Ishikawa (cell line): ENCODE measurements at regions not wholly inside any gene's neighbourhood (a gene's known extent, or its start where the extent isn't known, plus 50 kb on each side); places are given as distances from the start of the nearest gene placed in this dataset.

Source experiments
- CEBPB ChIP-seq: IDR thresholded peaks from 2 replicates; pipeline ENCODE4 v1.6.1; 2012
- CREB1 ChIP-seq: IDR thresholded peaks from 2 replicates; pipeline ENCODE4 v1.6.1; 2012; ENCODE audit warnings: low read depth
- EGR1 ChIP-seq: IDR thresholded peaks from 2 replicates; pipeline ENCODE4 v1.6.1; 2012
- EP300 ChIP-seq: IDR thresholded peaks from 2 replicates; pipeline ENCODE4 v1.6.1; 2012; ENCODE audit warnings: borderline replicate concordance
- FOXM1 ChIP-seq: IDR thresholded peaks from 2 replicates; pipeline ENCODE4 v1.6.1; 2012; ENCODE audit warnings: low read depth, borderline replicate concordance
- NFIC ChIP-seq: IDR thresholded peaks from 2 replicates; pipeline ENCODE4 v1.6.1; 2012
- RAD21 ChIP-seq: IDR thresholded peaks from 2 replicates; pipeline ENCODE4 v1.6.1; 2012; ENCODE audit warnings: low read depth
- TAF1 ChIP-seq: IDR thresholded peaks from 2 replicates; pipeline ENCODE4 v1.6.1; 2012; ENCODE audit warnings: low read depth, mild to moderate bottlenecking
- TCF12 ChIP-seq: IDR thresholded peaks from 2 replicates; pipeline ENCODE4 v1.6.1; 2012; ENCODE audit warnings: low read depth
- TEAD4 ChIP-seq: IDR thresholded peaks from 2 replicates; pipeline ENCODE4 v1.6.1; 2012
- USF1 ChIP-seq: IDR thresholded peaks from 2 replicates; pipeline ENCODE4 v1.6.1; 2012
- YY1 ChIP-seq: IDR thresholded peaks from 2 replicates; pipeline ENCODE4 v1.6.1; 2012; ENCODE audit warnings: low read depth
- ZBTB7A ChIP-seq: IDR thresholded peaks from 2 replicates; pipeline ENCODE4 v1.6.1; 2012; ENCODE audit warnings: low read depth
- TF ChIP-seq, protein P1 (sequence below): IDR thresholded peaks from 2 replicates; pipeline ENCODE4 v1.6.1; 2012
- TF ChIP-seq, protein P2 (sequence below): IDR thresholded peaks from 2 replicates; pipeline ENCODE4 v1.6.1; 2012; ENCODE audit warnings: low read depth, mild to moderate bottlenecking

DNA sequence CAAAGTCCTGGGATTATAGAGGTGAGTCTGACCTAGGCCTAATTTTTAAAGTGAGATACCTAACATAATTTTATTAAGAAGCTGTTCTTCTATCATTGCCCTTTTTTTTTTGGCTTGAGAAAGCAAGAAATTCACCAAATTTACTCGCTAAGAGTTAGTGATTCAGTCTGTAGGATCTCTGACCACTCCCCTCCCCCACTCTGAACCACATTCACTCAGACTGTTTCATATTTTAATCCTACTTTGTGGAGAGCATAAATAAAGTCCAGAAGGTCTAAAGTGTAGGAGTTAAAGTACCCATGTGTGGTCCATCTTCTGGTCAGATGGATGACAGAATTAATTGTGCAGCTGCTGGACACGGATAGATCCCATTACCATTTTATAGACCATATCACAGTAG is 115.8 kb upstream of the MGAT5 start:
- TF ChIP-seq USF1, result no peak
- no peak for TF ChIP-seq YY1
- TF ChIP-seq TEAD4, result no peak
- no peak for TF ChIP-seq CREB1
- no peak for TF ChIP-seq TCF12
- TF ChIP-seq EGR1, result no peak
- no peak for TF ChIP-seq NFIC
- no peak for TF ChIP-seq FOXM1
- TF ChIP-seq TAF1, result no peak
- TF ChIP-seq, protein P1, sequence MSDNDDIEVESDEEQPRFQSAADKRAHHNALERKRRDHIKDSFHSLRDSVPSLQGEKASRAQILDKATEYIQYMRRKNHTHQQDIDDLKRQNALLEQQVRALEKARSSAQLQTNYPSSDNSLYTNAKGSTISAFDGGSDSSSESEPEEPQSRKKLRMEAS, result no peak
- no peak for TF ChIP-seq EP300
- no peak for TF ChIP-seq CEBPB
- TF ChIP-seq ZBTB7A, result no peak
- TF ChIP-seq RAD21, result no peak
- TF ChIP-seq, protein P2, sequence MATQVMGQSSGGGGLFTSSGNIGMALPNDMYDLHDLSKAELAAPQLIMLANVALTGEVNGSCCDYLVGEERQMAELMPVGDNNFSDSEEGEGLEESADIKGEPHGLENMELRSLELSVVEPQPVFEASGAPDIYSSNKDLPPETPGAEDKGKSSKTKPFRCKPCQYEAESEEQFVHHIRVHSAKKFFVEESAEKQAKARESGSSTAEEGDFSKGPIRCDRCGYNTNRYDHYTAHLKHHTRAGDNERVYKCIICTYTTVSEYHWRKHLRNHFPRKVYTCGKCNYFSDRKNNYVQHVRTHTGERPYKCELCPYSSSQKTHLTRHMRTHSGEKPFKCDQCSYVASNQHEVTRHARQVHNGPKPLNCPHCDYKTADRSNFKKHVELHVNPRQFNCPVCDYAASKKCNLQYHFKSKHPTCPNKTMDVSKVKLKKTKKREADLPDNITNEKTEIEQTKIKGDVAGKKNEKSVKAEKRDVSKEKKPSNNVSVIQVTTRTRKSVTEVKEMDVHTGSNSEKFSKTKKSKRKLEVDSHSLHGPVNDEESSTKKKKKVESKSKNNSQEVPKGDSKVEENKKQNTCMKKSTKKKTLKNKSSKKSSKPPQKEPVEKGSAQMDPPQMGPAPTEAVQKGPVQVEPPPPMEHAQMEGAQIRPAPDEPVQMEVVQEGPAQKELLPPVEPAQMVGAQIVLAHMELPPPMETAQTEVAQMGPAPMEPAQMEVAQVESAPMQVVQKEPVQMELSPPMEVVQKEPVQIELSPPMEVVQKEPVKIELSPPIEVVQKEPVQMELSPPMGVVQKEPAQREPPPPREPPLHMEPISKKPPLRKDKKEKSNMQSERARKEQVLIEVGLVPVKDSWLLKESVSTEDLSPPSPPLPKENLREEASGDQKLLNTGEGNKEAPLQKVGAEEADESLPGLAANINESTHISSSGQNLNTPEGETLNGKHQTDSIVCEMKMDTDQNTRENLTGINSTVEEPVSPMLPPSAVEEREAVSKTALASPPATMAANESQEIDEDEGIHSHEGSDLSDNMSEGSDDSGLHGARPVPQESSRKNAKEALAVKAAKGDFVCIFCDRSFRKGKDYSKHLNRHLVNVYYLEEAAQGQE, result no peak

- no peak for TF ChIP-seq NFIC
- no peak for TF ChIP-seq ZBTB7A
- no peak for TF ChIP-seq TEAD4
- TF ChIP-seq USF1, result no peak
- TF ChIP-seq EGR1, result no peak
- no peak for TF ChIP-seq RAD21
- TF ChIP-seq FOXM1, result no peak
- no peak for TF ChIP-seq TCF12
These were observed 114.3 kb upstream of the MGAT5 start for GRCh38 chr2:134139611-134140010.

DNA sequence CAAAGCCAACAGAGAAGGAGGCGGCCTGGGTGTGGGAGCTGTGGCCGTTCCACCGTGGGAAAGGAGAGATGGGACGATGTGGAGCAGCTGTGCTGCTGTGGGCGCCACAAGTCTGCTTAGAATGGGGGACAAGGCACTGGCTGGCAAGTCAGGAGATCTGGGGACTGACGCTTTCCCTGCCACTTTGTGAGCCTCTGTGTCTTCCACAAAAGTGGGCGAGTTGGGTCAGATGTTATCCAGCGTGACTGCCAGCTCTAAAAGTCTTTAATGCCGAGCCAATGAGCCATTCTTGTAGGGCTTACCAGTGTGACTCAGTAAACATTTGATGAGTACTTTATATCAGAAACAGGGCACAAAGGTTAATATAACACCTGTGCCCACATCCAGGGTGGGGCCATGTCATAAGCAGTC is 113.6 kb upstream of the MGAT5 start:
- TF ChIP-seq EP300 (no peak), USF1 (no peak), TCF12 (no peak), YY1 (no peak), CEBPB (no peak), TAF1 (no peak), FOXM1 (no peak), ZBTB7A (no peak), RAD21 (no peak), CREB1 (no peak), EGR1 (no peak), TEAD4 (no peak), NFIC (no peak)
- TF ChIP-seq, protein P2, result no peak
- TF ChIP-seq, protein P1, result no peak

GRCh38 chr2:134141598-134142340 is 112.1 kb upstream of the MGAT5 start:
- TF ChIP-seq CREB1, result no peak
- TF ChIP-seq TEAD4, result no peak
- TF ChIP-seq NFIC, result no peak
- no peak for TF ChIP-seq TAF1
- TF ChIP-seq USF1, result no peak
- TF ChIP-seq YY1, result no peak
- TF ChIP-seq ZBTB7A, result no peak
- TF ChIP-seq, protein P1, result no peak
- TF ChIP-seq EGR1, result no peak
- no peak for TF ChIP-seq RAD21
- TF ChIP-seq FOXM1, result no peak

- TF ChIP-seq, protein P2, result no peak
- TF ChIP-seq CREB1 (no peak), EGR1 (no peak), NFIC (no peak), YY1 (no peak), CEBPB (no peak), USF1 (no peak), EP300 (no peak), FOXM1 (no peak), TAF1 (no peak), TEAD4 (no peak), TCF12 (no peak), RAD21 (no peak), ZBTB7A (no peak)
- TF ChIP-seq, protein P1, result no peak
These were observed 111.5 kb upstream of the MGAT5 start for GRCh38 chr2:134142341-134142738.
